ENCODE measurements at regions not wholly inside any gene's neighbourhood (a gene's known extent, or its start where the extent isn't known, plus 50 kb on each side); places are given as distances from the start of the nearest gene placed in this dataset.

- H3K36me3 ChIP-seq: no peaks in the 10 kb centered on the region
- no peak overlapping the region for H3K27ac ChIP-seq
- H3K9me3 ChIP-seq: no peaks in the 10 kb centered on the region
- no peak overlapping the region for H3K4me3 ChIP-seq
- no peak for TF ChIP-seq POLR2A (IDR thresholded peaks at IDR 0.05)
- no peak for TF ChIP-seq CTCF (IDR thresholded peaks at IDR 0.05)
- no peaks in the 10 kb centered on the region for H3K4me1 ChIP-seq
- intact Hi-C loops (cut with DNase I; ENCODE audit: low total_unique reads): no loop called here
- no peak for DNase-seq
- H3K27me3 ChIP-seq: no peaks in the 10 kb centered on the region
These were observed 1639.9 kb downstream of the EFNB2 start for GRCh38 chr13:104895521-104895920.

GRCh38 chr13:104875038-104875754, 1660.3 kb downstream of the EFNB2 start:
- DNase-seq: no peak
- H3K4me1 ChIP-seq: no peaks in the 10 kb centered on the region
- no peak overlapping the region for H3K27ac ChIP-seq
- H3K4me3 ChIP-seq: no peak overlapping the region
- no peaks in the 10 kb centered on the region for H3K36me3 ChIP-seq
- intact Hi-C loops (cut with DNase I; ENCODE audit: low total_unique reads): no loop called here
- TF ChIP-seq CTCF (IDR thresholded peaks at IDR 0.05): no peak
- no peak for TF ChIP-seq POLR2A (IDR thresholded peaks at IDR 0.05)
- no peaks in the 10 kb centered on the region for H3K9me3 ChIP-seq
- no peaks in the 10 kb centered on the region for H3K27me3 ChIP-seq

GRCh38 chr13:104872153-104872552, 1663.3 kb downstream of the EFNB2 start:
- H3K27ac ChIP-seq: no peak overlapping the region
- DNase-seq: no peak
- no peaks in the 10 kb centered on the region for H3K27me3 ChIP-seq
- no peak overlapping the region for H3K4me3 ChIP-seq
- H3K36me3 ChIP-seq: no peaks in the 10 kb centered on the region
- intact Hi-C loops (cut with DNase I; ENCODE audit: low total_unique reads): no loop called here
- TF ChIP-seq POLR2A (IDR thresholded peaks at IDR 0.05): no peak
- TF ChIP-seq CTCF (IDR thresholded peaks at IDR 0.05): no peak
- H3K4me1 ChIP-seq: no peaks in the 10 kb centered on the region
- no peaks in the 10 kb centered on the region for H3K9me3 ChIP-seq

- no peaks in the 10 kb centered on the region for H3K9me3 ChIP-seq
- no peaks in the 10 kb centered on the region for H3K27me3 ChIP-seq
- H3K4me1 ChIP-seq: no peaks in the 10 kb centered on the region
- H3K4me3 ChIP-seq: no peak overlapping the region
- TF ChIP-seq CTCF (IDR thresholded peaks at IDR 0.05) (no peak), POLR2A (IDR thresholded peaks at IDR 0.05) (no peak)
- no peaks in the 10 kb centered on the region for H3K36me3 ChIP-seq
- no peak for DNase-seq
- no peak overlapping the region for H3K27ac ChIP-seq
- intact Hi-C loops (cut with DNase I; ENCODE audit: low total_unique reads): no loop called here
These were observed 1664.0 kb downstream of the EFNB2 start for GRCh38 chr13:104871456-104871855.

- Histone ChIP-seq H3K27me3 (no peaks in the 10 kb centered on the region), H3K36me3 (no peaks in the 10 kb centered on the region), H3K9me3 (no peaks in the 10 kb centered on the region), H3K4me1 (no peaks in the 10 kb centered on the region), H3K27ac (no peak overlapping the region), H3K4me3 (no peak overlapping the region)
- TF ChIP-seq CTCF (IDR thresholded peaks at IDR 0.05) (no peak), POLR2A (IDR thresholded peaks at IDR 0.05) (no peak)
- intact Hi-C loops (cut with DNase I; ENCODE audit: low total_unique reads): no loop called here
- DNase-seq: no peak
These were observed 1666.0 kb downstream of the EFNB2 start for GRCh38 chr13:104869501-104869900.
